Liver (tissue), 8 donors: ENCODE measurements at regions not wholly inside any gene's neighbourhood (a gene's known extent, or its start where the extent isn't known, plus 50 kb on each side); places are given as distances from the start of the nearest gene placed in this dataset.
A peak's percentile ranks its signal among the peaks of the same experiment; 100 is the strongest.

ENCODE experiments used
- DNase-seq: peaks from one replicate; pipeline ENCODE4 v3.0.0-alpha.2; 2017; ENCODE audit warnings: low spot score
- H3K27ac ChIP-seq, 2 donors: one replicate each; pipeline ENCODE4 v1.7.0; 2013; ENCODE audit warnings: inconsistent platforms in 2 of 2, low read length in 2 of 2, control low read depth in 1 of 2, low read depth in 1 of 2, mild to moderate bottlenecking in 1 of 2
- H3K27me3 ChIP-seq, 4 donors: one replicate each; pipeline versions ENCODE4 v1.6.1 to v1.7.0; 2013; ENCODE audit warnings: low read length in 3 of 4, inconsistent platforms in 1 of 4, mild to moderate bottlenecking in 1 of 4, moderate library complexity in 1 of 4; ENCODE audit not compliant: control insufficient read depth in 4 of 4, insufficient read depth in 4 of 4
- H3K36me3 ChIP-seq, 4 donors: one replicate each; pipeline versions ENCODE4 v1.6.1 to v1.7.0; 2013; ENCODE audit warnings: low read length in 3 of 4, mild to moderate bottlenecking in 3 of 4, low read depth in 1 of 4, moderate library complexity in 1 of 4; ENCODE audit not compliant: control insufficient read depth in 4 of 4, insufficient read depth in 3 of 4
- H3K4me1 ChIP-seq, 4 donors: one replicate each; pipeline versions ENCODE4 v1.6.1 to v1.7.0; 2013; ENCODE audit warnings: low read length in 3 of 4, mild to moderate bottlenecking in 3 of 4, moderate library complexity in 1 of 4; ENCODE audit not compliant: control insufficient read depth in 4 of 4, insufficient read depth in 4 of 4
- H3K4me3 ChIP-seq, 3 donors: one replicate each; pipeline versions ENCODE4 v1.6.1 to v1.7.0; 2013; ENCODE audit warnings: low read length in 3 of 3, control low read depth in 1 of 3, low read depth in 1 of 3, mild to moderate bottlenecking in 1 of 3
- H3K9ac ChIP-seq, 2 donors: one replicate each; pipeline ENCODE4 v1.7.0; 2013; ENCODE audit warnings: low read length in 2 of 2, mild to moderate bottlenecking in 2 of 2, moderate library complexity in 2 of 2, control low read depth in 1 of 2, low read depth in 1 of 2
- H3K9me3 ChIP-seq, 4 donors: one replicate each; pipeline versions ENCODE4 v1.6.1 to v1.7.0; 2013; ENCODE audit warnings: low read length in 3 of 4; ENCODE audit not compliant: control insufficient read depth in 4 of 4
- ATF3 ChIP-seq: IDR thresholded peaks from 2 replicates; pipeline ENCODE4 v1.6.1; 2016; ENCODE audit warnings: antibody characterized with exemption
- EGR1 ChIP-seq, 2 donors: IDR thresholded peaks; 2 replicates each; pipeline ENCODE4 v1.6.1; 2016 to 2018; ENCODE audit warnings: antibody characterized with exemption in 2 of 2, low read depth in 2 of 2
- FOXA1 ChIP-seq: IDR thresholded peaks from 2 replicates; pipeline ENCODE4 v1.6.1; 2016; ENCODE audit warnings: antibody characterized with exemption
- FOXA2 ChIP-seq: IDR thresholded peaks from 2 replicates; pipeline ENCODE4 v1.6.1; 2016; ENCODE audit warnings: antibody characterized with exemption
- GABPA ChIP-seq, 2 donors: IDR thresholded peaks in 1 of 2; conservative IDR thresholded peaks in 1 of 2; 2 replicates each; pipeline ENCODE4 v1.6.1; 2016; ENCODE audit warnings: antibody characterized with exemption in 2 of 2, mild to moderate bottlenecking in 1 of 2, moderate library complexity in 1 of 2
- HNF4A ChIP-seq, 2 donors: conservative IDR thresholded peaks; 2 replicates each; pipeline ENCODE4 v1.6.1; 2016; ENCODE audit warnings: antibody characterized with exemption in 2 of 2, mild to moderate bottlenecking in 2 of 2
- HNF4G ChIP-seq: IDR thresholded peaks from 2 replicates; pipeline ENCODE4 v1.6.1; 2016; ENCODE audit warnings: antibody characterized with exemption
- JUND ChIP-seq, 2 donors: IDR thresholded peaks; 2 replicates each; pipeline ENCODE4 v1.6.1; 2016; ENCODE audit warnings: antibody characterized with exemption in 2 of 2
- NR2F2 ChIP-seq: IDR thresholded peaks from 2 replicates; pipeline ENCODE4 v1.6.1; 2016; ENCODE audit warnings: antibody characterized with exemption
- RAD21 ChIP-seq, 2 donors: IDR thresholded peaks; 2 replicates each; pipeline ENCODE4 v1.6.1; 2016; ENCODE audit warnings: antibody characterized with exemption in 2 of 2, mild to moderate bottlenecking in 2 of 2
- RXRA ChIP-seq, 2 donors: IDR thresholded peaks; 2 replicates each; pipeline ENCODE4 v1.6.1; 2017 to 2018; ENCODE audit warnings: antibody characterized with exemption in 2 of 2, mild to moderate bottlenecking in 1 of 2
- SP1 ChIP-seq: IDR thresholded peaks from 2 replicates; pipeline ENCODE4 v1.6.1; 2018; ENCODE audit warnings: antibody characterized with exemption, mild to moderate bottlenecking
- TAF1 ChIP-seq: conservative IDR thresholded peaks from 2 replicates; pipeline ENCODE4 v1.6.1; 2016; ENCODE audit warnings: antibody characterized with exemption, mild to moderate bottlenecking
- YY1 ChIP-seq: IDR thresholded peaks from 2 replicates; pipeline ENCODE4 v1.6.1; 2016; ENCODE audit warnings: antibody characterized with exemption, mild to moderate bottlenecking
- WGBS: extraction: QIAGEN DNeasy Blood & Tissue Kit; methylation state at CpG from one replicate; pipeline ENCODE4 v1.1.7; 2013; 5-methylcytosine and 5-hydroxymethylcytosine counted together
- TF ChIP-seq, protein P1 (sequence below): fragments of 150-350 bp; IDR thresholded peaks from 2 replicates; pipeline ENCODE4 v1.5.1; 2017; ENCODE audit warnings: improper control_type of control experiment, low read depth, low read length; ENCODE audit not compliant: missing input control
- TF ChIP-seq, protein P2 (sequence below): IDR thresholded peaks from 2 replicates; pipeline ENCODE4 v1.6.1; 2016; ENCODE audit warnings: antibody characterized with exemption
- TF ChIP-seq, protein P3 (sequence below): IDR thresholded peaks from 2 replicates; pipeline ENCODE4 v1.6.1; 2016; ENCODE audit warnings: antibody characterized with exemption
- donor health status: healthy.
- donor health status: healthy.
- donor health status: healthy.
- donor health status: healthy.
- donor health status: healthy.

DNA sequence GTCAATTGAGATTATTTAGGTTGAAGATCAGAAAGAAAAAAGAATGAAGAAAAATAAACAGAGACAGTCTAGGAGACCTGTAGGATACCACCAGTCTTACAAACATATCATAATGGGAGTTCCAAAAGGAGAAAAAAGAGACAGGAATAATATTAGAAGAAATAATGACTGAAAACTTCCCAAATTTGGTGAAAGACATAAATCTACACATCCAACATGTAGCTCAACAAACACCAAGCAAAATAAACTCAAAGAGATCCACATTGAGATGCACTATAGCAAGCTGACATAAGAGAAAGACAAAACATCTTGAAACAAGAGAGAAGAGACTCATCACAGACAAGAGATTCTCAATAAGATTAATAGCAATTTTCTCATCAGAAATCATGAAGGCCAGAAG is 274.0 kb downstream of the TFCP2L1 start:
- Histone ChIP-seq H3K4me3 (no peak overlapping the region), H3K9me3 (peaks cover 0 to 20% (median 5%) of the 10 kb centered on the region in 4 donors), H3K4me1 (no peaks in the 10 kb centered on the region), H3K36me3 (no peaks in the 10 kb centered on the region), H3K27ac (no peak overlapping the region), H3K27me3 (no peaks in the 10 kb centered on the region), H3K9ac (no peak overlapping the region)
- TF ChIP-seq RAD21 (IDR thresholded peaks at IDR 0.05), result no peak
- DNase-seq, result no peak

GRCh38 chr2:121014876-121015275 is 270.1 kb downstream of the TFCP2L1 start:
- H3K9ac ChIP-seq, result no peak overlapping the region
- no peaks in the 10 kb centered on the region for H3K36me3 ChIP-seq
- peaks cover 0 to 4% (median 1%) of the 10 kb centered on the region in 4 donors for H3K27me3 ChIP-seq
- TF ChIP-seq FOXA2 (no peak), TAF1 (no peak), RXRA (IDR thresholded peaks at IDR 0.05) (no peak), NR2F2 (no peak), SP1 (no peak), FOXA1 (no peak)
- TF ChIP-seq, protein P1, sequence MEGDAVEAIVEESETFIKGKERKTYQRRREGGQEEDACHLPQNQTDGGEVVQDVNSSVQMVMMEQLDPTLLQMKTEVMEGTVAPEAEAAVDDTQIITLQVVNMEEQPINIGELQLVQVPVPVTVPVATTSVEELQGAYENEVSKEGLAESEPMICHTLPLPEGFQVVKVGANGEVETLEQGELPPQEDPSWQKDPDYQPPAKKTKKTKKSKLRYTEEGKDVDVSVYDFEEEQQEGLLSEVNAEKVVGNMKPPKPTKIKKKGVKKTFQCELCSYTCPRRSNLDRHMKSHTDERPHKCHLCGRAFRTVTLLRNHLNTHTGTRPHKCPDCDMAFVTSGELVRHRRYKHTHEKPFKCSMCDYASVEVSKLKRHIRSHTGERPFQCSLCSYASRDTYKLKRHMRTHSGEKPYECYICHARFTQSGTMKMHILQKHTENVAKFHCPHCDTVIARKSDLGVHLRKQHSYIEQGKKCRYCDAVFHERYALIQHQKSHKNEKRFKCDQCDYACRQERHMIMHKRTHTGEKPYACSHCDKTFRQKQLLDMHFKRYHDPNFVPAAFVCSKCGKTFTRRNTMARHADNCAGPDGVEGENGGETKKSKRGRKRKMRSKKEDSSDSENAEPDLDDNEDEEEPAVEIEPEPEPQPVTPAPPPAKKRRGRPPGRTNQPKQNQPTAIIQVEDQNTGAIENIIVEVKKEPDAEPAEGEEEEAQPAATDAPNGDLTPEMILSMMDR, result no peak
- TF ChIP-seq, protein P2, sequence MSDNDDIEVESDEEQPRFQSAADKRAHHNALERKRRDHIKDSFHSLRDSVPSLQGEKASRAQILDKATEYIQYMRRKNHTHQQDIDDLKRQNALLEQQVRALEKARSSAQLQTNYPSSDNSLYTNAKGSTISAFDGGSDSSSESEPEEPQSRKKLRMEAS, result no peak
- H3K4me1 ChIP-seq, result no peaks in the 10 kb centered on the region
- WGBS, result 92% methylated on average over 3 of the region's 3 CpGs
- no peak for DNase-seq
- H3K27ac ChIP-seq, result no peak overlapping the region
- H3K9me3 ChIP-seq, result peaks cover 0 to 12% (median 5%) of the 10 kb centered on the region in 4 donors
- no peak overlapping the region for H3K4me3 ChIP-seq

GRCh38 chr2:121015971-121016485 is 269.0 kb downstream of the TFCP2L1 start:
- Histone ChIP-seq H3K36me3 (no peaks in the 10 kb centered on the region), H3K27me3 (peaks cover 0 to 4% (median 1%) of the 10 kb centered on the region in 4 donors), H3K4me3 (no peak overlapping the region), H3K27ac (no peak overlapping the region), H3K9ac (no peak overlapping the region), H3K4me1 (no peaks in the 10 kb centered on the region), H3K9me3 (peaks cover 0 to 9% (median 3%) of the 10 kb centered on the region in 4 donors)
- 66% methylated on average over 7 of the region's 7 CpGs for WGBS
- no peak for TF ChIP-seq JUND (IDR thresholded peaks at IDR 0.05)
- DNase-seq, result peak; percentile 13

DNA sequence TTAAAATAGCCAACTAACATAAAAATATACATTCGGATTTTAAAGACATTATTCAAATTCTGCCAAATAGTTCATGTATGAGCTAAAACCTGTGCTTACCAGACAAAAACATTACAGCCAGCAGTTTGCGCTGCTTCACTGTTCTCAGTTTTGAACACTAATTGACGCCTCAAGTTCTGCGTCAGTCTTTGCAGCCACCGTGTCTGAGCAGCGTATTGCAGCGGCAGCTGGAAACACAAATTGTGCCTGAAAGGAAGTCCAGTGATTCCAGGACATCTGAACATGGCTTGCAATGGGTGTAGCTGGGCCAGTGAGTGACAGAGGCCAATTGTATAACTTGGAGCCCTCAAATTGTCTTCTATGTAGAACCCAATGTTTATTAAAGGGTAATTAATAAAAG is 267.6 kb downstream of the TFCP2L1 start:
- Histone ChIP-seq H3K9me3 (peaks cover 0 to 2% (median 0%) of the 10 kb centered on the region in 4 donors), H3K36me3 (no peaks in the 10 kb centered on the region), H3K9ac (no peak overlapping the region), H3K4me1 (no peaks in the 10 kb centered on the region), H3K27me3 (peaks cover 0 to 4% (median 1%) of the 10 kb centered on the region in 4 donors), H3K27ac (no peak overlapping the region), H3K4me3 (no peak overlapping the region)
- WGBS, result 75% methylated on average over 7 of the region's 7 CpGs
- DNase-seq, result peak; percentile 12
- TF ChIP-seq, protein P1, result no peak
- TF ChIP-seq RXRA (IDR thresholded peaks at IDR 0.05) (no peak), TAF1 (no peak), RAD21 (IDR thresholded peaks at IDR 0.05) (no peak), YY1 (no peak), FOXA1 (no peak), FOXA2 (no peak), HNF4G (no peak), SP1 (no peak), ATF3 (no peak), JUND (IDR thresholded peaks at IDR 0.05) (no peak), GABPA (IDR thresholded peaks at IDR 0.05 in 1 of 2, conservative IDR thresholded peaks at IDR 0.05 in 1 of 2) (no peak), EGR1 (IDR thresholded peaks at IDR 0.05; ENCODE audit: low read depth in 2 of 2) (no peak), NR2F2 (no peak), HNF4A (conservative IDR thresholded peaks at IDR 0.05) (no peak)
- TF ChIP-seq, protein P2, result no peak
- TF ChIP-seq, protein P3, sequence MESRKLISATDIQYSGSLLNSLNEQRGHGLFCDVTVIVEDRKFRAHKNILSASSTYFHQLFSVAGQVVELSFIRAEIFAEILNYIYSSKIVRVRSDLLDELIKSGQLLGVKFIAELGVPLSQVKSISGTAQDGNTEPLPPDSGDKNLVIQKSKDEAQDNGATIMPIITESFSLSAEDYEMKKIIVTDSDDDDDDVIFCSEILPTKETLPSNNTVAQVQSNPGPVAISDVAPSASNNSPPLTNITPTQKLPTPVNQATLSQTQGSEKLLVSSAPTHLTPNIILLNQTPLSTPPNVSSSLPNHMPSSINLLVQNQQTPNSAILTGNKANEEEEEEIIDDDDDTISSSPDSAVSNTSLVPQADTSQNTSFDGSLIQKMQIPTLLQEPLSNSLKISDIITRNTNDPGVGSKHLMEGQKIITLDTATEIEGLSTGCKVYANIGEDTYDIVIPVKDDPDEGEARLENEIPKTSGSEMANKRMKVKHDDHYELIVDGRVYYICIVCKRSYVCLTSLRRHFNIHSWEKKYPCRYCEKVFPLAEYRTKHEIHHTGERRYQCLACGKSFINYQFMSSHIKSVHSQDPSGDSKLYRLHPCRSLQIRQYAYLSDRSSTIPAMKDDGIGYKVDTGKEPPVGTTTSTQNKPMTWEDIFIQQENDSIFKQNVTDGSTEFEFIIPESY, result no peak
